GM12892 (cell line): ENCODE measurements at regions not wholly inside any gene's neighbourhood (a gene's known extent, or its start where the extent isn't known, plus 50 kb on each side); places are given as distances from the start of the nearest gene placed in this dataset.

Experiments used
- POLR2A ChIP-seq: IDR thresholded peaks from 2 replicates; pipeline ENCODE4 v1.6.1; 2011; ENCODE audit warnings: low read depth, low read length, control low read depth
- POLR2AphosphoS5 ChIP-seq: IDR thresholded peaks from 2 replicates; pipeline ENCODE4 v1.6.1; 2011; ENCODE audit warnings: low read depth, low read length, control low read depth
- TAF1 ChIP-seq: IDR thresholded peaks from 2 replicates; pipeline ENCODE4 v1.6.1; 2011; ENCODE audit warnings: low read depth, mild to moderate bottlenecking, control low read depth, low read length, borderline replicate concordance

- TF ChIP-seq POLR2A: no peak
- TF ChIP-seq TAF1: no peak
- no peak for TF ChIP-seq POLR2AphosphoS5
Observed at GRCh38 chr2:89842180-89842908, 1150.9 kb downstream of the RPIA start.
